ENCODE measurements at regions not wholly inside any gene's neighbourhood (a gene's known extent, or its start where the extent isn't known, plus 50 kb on each side); places are given as distances from the start of the nearest gene placed in this dataset.

DNA sequence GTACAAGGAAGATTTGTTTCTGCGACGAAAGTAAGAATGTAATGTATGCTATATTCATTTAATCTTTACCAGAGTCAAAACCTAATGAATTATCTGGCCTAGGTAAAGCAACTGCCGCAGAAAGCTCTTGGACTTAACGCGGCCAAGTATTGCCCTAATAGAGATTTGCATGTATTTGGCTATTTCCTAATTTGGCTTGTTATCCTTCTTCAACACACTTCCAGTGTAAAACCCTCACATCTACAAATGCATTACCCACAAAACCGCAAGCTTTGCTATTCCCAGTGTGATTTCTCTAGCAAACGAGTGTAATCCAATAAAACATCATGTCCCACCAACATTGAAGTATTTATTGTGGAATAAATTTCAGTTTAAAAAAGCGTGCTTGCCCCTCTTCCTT, 123.8 kb upstream of the LMO4 start:
- TF ChIP-seq, protein P1, sequence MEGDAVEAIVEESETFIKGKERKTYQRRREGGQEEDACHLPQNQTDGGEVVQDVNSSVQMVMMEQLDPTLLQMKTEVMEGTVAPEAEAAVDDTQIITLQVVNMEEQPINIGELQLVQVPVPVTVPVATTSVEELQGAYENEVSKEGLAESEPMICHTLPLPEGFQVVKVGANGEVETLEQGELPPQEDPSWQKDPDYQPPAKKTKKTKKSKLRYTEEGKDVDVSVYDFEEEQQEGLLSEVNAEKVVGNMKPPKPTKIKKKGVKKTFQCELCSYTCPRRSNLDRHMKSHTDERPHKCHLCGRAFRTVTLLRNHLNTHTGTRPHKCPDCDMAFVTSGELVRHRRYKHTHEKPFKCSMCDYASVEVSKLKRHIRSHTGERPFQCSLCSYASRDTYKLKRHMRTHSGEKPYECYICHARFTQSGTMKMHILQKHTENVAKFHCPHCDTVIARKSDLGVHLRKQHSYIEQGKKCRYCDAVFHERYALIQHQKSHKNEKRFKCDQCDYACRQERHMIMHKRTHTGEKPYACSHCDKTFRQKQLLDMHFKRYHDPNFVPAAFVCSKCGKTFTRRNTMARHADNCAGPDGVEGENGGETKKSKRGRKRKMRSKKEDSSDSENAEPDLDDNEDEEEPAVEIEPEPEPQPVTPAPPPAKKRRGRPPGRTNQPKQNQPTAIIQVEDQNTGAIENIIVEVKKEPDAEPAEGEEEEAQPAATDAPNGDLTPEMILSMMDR (conservative IDR thresholded peaks at IDR 0.05; ENCODE audit: low read depth, low read length): no peak
- no peak for TF ChIP-seq EZH2 (IDR thresholded peaks at IDR 0.05; ENCODE audit: low read length, unreplicated experiment)
